ENCODE measurements at regions not wholly inside any gene's neighbourhood (a gene's known extent, or its start where the extent isn't known, plus 50 kb on each side); places are given as distances from the start of the nearest gene placed in this dataset.

GRCh38 chrX:794311-794710 lies 163.7 kb downstream of the SHOX start:
- no peaks in the 10 kb centered on the region for H3K4me1 ChIP-seq
- DNase-seq (ENCODE audit: extremely low spot score), result no peak
- TF ChIP-seq EP300 (IDR thresholded peaks at IDR 0.05) (no peak), POLR2AphosphoS5 (IDR thresholded peaks at IDR 0.05) (no peak), POLR2A (IDR thresholded peaks at IDR 0.05; ENCODE audit: low read depth) (no peak), CTCF (IDR thresholded peaks at IDR 0.05) (no peak)
- intact Hi-C loops (cut with DNase I), result no loop called here
- H3K27me3 ChIP-seq, result peaks cover 0 to 52% (median 9%) of the 10 kb centered on the region in 4 donors
- H3K9me3 ChIP-seq, result peaks cover 0 to 13% (median 4%) of the 10 kb centered on the region in 4 donors
- H3K27ac ChIP-seq (replicated peaks in 1 of 4), result no peak overlapping the region
- H3K4me3 ChIP-seq, result no peak overlapping the region
- WGBS, result 80% methylated on average over 11 of the region's 11 CpGs
- H3K36me3 ChIP-seq, result no peaks in the 10 kb centered on the region

DNA sequence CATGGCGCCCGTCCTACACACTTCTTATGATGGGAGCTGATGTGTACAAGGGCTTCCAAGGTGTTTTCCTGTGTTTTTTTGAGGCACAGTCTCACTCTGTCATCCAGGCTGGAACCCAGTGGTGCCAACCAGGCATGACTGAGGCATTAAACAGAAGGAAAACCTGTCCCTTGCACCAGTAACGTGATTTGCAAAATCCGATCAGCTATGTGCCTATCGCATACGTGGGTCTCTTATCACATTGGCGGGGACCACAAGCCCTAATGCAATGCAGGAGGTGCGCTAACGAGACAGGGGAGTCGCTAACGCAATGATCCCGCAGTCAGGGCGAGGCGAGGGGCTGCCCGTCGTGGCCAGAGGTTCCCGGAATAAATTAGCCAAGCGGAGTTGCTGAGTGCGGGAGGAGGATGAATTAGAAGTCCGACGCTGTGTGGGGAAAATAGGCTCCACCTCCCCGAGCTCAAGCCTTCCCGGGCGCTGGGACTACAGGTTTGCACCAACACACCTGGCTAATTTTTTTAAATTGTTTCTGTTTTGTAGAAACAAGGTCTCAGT lies 162.7 kb downstream of the SHOX start:
- intact Hi-C loops (cut with DNase I), result no loop called here
- WGBS, result 76% methylated on average over 24 of the region's 24 CpGs

DNA sequence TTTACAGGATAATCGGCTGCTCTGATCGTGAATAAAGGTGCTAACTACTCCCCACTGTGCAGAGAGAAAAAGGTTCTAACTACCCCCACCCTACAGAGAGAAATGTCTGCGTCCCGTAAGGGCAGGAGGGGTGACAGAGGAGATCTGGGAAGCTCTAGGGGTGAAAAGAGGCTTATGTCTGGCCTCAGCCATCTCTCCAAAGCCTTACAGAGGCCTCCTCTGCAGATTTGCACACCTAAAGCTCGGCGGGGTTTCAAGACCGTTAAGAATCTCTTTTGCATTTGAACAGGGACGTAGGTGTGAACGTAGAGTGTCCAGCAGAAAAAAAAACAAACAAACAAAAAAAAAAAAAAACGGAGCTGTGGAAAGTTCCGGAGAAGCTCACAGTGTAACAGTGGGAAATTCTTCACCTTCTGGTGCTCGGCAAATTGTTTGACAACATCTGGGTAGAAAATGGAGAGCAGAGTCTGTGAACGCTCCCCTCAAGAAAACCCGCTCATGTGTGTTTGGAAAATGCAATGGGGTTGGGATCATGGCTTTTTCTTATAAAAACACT lies 161.0 kb downstream of the SHOX start:
- TF ChIP-seq POLR2A (IDR thresholded peaks at IDR 0.05; ENCODE audit: low read depth) (no peak), CTCF (IDR thresholded peaks at IDR 0.05) (no peak), POLR2AphosphoS5 (IDR thresholded peaks at IDR 0.05) (no peak), EP300 (IDR thresholded peaks at IDR 0.05) (no peak)
- peaks cover 0 to 13% (median 4%) of the 10 kb centered on the region in 4 donors for H3K9me3 ChIP-seq
- no peak overlapping the region for H3K27ac ChIP-seq (replicated peaks in 1 of 4)
- no peak for DNase-seq (ENCODE audit: extremely low spot score)
- no peaks in the 10 kb centered on the region for H3K36me3 ChIP-seq
- no peak overlapping the region for H3K4me3 ChIP-seq
- intact Hi-C loops (cut with DNase I), result no loop called here
- no peaks in the 10 kb centered on the region for H3K4me1 ChIP-seq
- 23% methylated on average over 14 of the region's 14 CpGs for WGBS
- peaks cover 0 to 64% (median 9%) of the 10 kb centered on the region in 4 donors for H3K27me3 ChIP-seq

More for the DNA sequence above, 162.7 kb downstream of the SHOX start:
- H3K36me3 ChIP-seq, result no peaks in the 10 kb centered on the region
- TF ChIP-seq CTCF (IDR thresholded peaks at IDR 0.05), result no peak
- TF ChIP-seq POLR2A (IDR thresholded peaks at IDR 0.05; ENCODE audit: low read depth), result no peak
- no peak for TF ChIP-seq POLR2AphosphoS5 (IDR thresholded peaks at IDR 0.05)
- TF ChIP-seq EP300 (IDR thresholded peaks at IDR 0.05), result no peak
- H3K27me3 ChIP-seq, result peaks cover 0 to 56% (median 9%) of the 10 kb centered on the region in 4 donors
- H3K4me3 ChIP-seq, result no peak overlapping the region
- DNase-seq (ENCODE audit: extremely low spot score), result no peak
- peaks cover 0 to 13% (median 4%) of the 10 kb centered on the region in 4 donors for H3K9me3 ChIP-seq
- no peaks in the 10 kb centered on the region for H3K4me1 ChIP-seq
- H3K27ac ChIP-seq (replicated peaks in 1 of 4), result no peak overlapping the region

DNA sequence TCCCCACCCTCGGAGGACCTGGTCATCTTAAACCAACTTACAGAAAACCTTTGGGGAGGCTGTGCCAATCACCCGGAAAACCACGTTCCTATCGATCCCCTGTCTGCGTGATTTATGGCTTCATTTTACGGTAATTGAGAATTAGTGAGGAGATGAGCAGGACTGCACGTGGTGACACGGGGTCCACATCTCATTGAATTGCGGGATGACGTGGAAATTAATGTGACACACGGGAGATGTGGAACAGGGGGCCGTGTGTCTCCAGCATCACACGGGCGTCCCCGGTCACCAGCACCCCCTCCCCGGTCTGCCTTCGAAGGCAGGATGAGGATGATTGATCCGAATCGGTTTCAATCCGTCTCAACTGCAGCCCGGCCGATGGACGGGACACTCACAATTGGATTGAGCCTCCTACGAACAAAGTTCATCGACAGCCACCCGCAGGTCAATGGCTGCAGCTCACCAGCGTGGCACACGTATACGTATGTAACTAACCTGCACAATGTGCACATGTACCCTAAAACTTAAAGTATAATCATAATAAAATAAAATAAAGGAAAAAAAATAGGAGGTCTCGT lies 160.3 kb downstream of the SHOX start:
- intact Hi-C loops (cut with DNase I), result no loop called here
- no peak for DNase-seq (ENCODE audit: extremely low spot score)
- Histone ChIP-seq H3K9me3 (peaks cover 0 to 13% (median 4%) of the 10 kb centered on the region in 4 donors), H3K4me1 (no peaks in the 10 kb centered on the region), H3K27ac (replicated peaks in 1 of 4) (no peak overlapping the region), H3K4me3 (no peak overlapping the region), H3K27me3 (peaks cover 0 to 66% (median 9%) of the 10 kb centered on the region in 4 donors), H3K36me3 (no peaks in the 10 kb centered on the region)
- no peak for TF ChIP-seq EP300 (IDR thresholded peaks at IDR 0.05)
- WGBS, result 15% methylated on average over 29 of the region's 30 CpGs

DNA sequence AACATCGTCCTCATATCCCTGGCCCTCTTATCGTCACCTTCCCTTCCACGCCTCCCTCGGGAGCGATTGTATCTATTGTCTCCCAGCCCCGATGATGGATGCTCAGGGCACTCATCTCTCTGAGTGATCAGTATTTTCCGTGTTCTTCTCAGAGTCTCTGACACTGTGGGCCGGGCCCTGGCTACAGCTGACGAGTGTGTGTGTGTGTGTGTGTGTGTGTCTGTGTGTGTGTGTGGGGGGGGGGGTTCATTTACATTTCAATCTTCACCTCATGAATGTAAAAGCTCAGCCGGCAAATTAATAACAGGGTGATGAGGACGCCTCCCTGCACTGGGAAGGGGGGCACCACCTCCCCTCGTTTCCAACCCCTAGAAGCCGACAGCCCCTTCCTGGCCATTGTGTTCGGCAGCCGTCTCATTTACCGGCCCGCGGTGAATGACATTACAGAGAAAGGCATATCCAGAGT lies 159.5 kb downstream of the SHOX start:
- Histone ChIP-seq H3K9me3 (peaks cover 0 to 13% (median 4%) of the 10 kb centered on the region in 4 donors), H3K4me3 (no peak overlapping the region), H3K36me3 (no peaks in the 10 kb centered on the region), H3K27me3 (peaks cover 0 to 66% (median 9%) of the 10 kb centered on the region in 4 donors), H3K4me1 (no peaks in the 10 kb centered on the region), H3K27ac (replicated peaks in 1 of 4) (no peak overlapping the region)
- intact Hi-C loops (cut with DNase I), result no loop called here
- DNase-seq (ENCODE audit: extremely low spot score), result no peak
- 12% methylated on average over 18 of the region's 18 CpGs for WGBS
- TF ChIP-seq CTCF (IDR thresholded peaks at IDR 0.05) (no peak), POLR2A (IDR thresholded peaks at IDR 0.05; ENCODE audit: low read depth) (no peak), EP300 (IDR thresholded peaks at IDR 0.05) (no peak)

Data from esophagus muscularis mucosa (tissue), 4 donors.